ENCODE measurements at regions not wholly inside any gene's neighbourhood (a gene's known extent, or its start where the extent isn't known, plus 50 kb on each side); places are given as distances from the start of the nearest gene placed in this dataset.

DNA sequence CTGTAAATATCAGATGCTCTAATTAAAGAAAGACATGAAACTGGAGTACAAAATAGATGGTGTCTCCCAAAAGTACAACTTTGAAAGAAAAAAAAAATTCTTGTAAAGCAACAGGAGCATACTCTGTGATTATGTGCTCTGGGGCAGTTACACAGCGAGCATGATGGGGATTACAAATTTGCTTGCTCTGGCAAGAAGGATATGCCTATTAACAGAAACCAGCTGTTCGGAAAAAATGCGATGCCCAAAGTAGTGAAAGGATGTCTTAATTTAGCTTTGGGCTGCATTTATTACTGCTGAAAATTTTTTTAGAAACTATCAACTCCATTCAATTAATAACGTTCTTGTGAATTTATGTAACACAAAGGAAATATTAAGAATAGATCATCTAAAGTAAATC, 256.9 kb upstream of the TPK1 start:
- peaks cover 0 to 3% of the 10 kb centered on the region in 2 donors for H3K27me3 Mint-ChIP-seq (ENCODE audit: low read depth in 2 of 2)
- H3K36me3 ChIP-seq (ENCODE audit: control insufficient read depth, insufficient read depth, low read length), result no peaks in the 10 kb centered on the region
- DNase-seq, result no peak
- H3K36me3 Mint-ChIP-seq, result no peaks in the 10 kb centered on the region
- TF ChIP-seq, protein P1, sequence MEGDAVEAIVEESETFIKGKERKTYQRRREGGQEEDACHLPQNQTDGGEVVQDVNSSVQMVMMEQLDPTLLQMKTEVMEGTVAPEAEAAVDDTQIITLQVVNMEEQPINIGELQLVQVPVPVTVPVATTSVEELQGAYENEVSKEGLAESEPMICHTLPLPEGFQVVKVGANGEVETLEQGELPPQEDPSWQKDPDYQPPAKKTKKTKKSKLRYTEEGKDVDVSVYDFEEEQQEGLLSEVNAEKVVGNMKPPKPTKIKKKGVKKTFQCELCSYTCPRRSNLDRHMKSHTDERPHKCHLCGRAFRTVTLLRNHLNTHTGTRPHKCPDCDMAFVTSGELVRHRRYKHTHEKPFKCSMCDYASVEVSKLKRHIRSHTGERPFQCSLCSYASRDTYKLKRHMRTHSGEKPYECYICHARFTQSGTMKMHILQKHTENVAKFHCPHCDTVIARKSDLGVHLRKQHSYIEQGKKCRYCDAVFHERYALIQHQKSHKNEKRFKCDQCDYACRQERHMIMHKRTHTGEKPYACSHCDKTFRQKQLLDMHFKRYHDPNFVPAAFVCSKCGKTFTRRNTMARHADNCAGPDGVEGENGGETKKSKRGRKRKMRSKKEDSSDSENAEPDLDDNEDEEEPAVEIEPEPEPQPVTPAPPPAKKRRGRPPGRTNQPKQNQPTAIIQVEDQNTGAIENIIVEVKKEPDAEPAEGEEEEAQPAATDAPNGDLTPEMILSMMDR (IDR thresholded peaks at IDR 0.05), result no peak
- intact Hi-C loops (cut with micrococcal nuclease), result no loop called here
- no peaks in the 10 kb centered on the region for H3K4me1 Mint-ChIP-seq
- H3K4me3 ChIP-seq (ENCODE audit: low read length), result no peak overlapping the region
- H3K9me3 Mint-ChIP-seq, result peaks cover 2 to 4% of the 10 kb centered on the region in 2 donors
- no peak for ATAC-seq
- no peak overlapping the region for H3K27ac Mint-ChIP-seq
- H3K4me3 Mint-ChIP-seq, result no peak overlapping the region
- H3K9me3 ChIP-seq (ENCODE audit: control insufficient read depth, insufficient read depth, low read length), result no peaks in the 10 kb centered on the region
- no peak overlapping the region for H3K27ac ChIP-seq (ENCODE audit: low read length)
- no peaks in the 10 kb centered on the region for H3K4me1 ChIP-seq (ENCODE audit: control insufficient read depth, insufficient read depth, low read length)
- no peaks in the 10 kb centered on the region for H3K27me3 ChIP-seq (ENCODE audit: control insufficient read depth, insufficient read depth, low read length)
- 98% methylated on average over 3 of the region's 4 CpGs for WGBS (ENCODE audit: insufficient coverage)

DNA sequence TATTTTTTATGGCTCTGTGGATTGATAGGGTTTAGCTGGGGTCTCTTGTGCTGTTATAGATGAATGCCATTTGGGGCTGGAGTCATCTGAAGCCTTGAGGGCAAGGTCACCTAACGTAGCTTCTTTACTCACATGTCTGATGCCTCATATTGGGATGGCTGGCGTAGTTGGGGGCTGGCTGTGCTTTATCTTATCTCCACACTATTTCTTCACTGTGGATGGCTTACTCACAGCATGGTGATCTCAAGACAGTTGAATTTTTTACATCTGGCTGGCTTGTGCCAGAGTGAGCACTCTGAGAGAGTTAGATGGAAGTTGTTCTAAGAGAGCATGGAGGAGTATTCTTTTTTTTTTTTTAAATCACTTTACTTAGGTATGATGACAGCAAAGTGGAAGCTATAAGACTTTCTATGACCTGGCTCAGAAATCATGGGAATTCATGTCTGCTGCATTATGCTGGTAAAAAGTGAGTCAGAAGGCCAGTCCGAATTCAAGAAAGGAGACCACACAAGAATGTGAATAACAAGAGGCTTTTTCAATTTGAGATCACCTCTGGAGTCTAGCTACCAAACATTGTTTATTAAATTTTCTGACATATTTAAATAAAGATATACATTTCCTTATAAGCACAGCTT, 252.4 kb upstream of the TPK1 start:
- Histone ChIP-seq H3K9me3 (ENCODE audit: control insufficient read depth, insufficient read depth, low read length) (no peaks in the 10 kb centered on the region), H3K27ac (ENCODE audit: low read length) (no peak overlapping the region), H3K36me3 (ENCODE audit: control insufficient read depth, insufficient read depth, low read length) (no peaks in the 10 kb centered on the region), H3K4me3 (ENCODE audit: low read length) (no peak overlapping the region), H3K27me3 (ENCODE audit: control insufficient read depth, insufficient read depth, low read length) (no peaks in the 10 kb centered on the region), H3K4me1 (ENCODE audit: control insufficient read depth, insufficient read depth, low read length) (no peaks in the 10 kb centered on the region)
- no peaks in the 10 kb centered on the region for H3K27me3 Mint-ChIP-seq (ENCODE audit: low read depth in 2 of 2)
- WGBS (ENCODE audit: insufficient coverage), result 93% methylated on average over 3 of the region's 3 CpGs
- no peak overlapping the region for H3K4me3 Mint-ChIP-seq
- TF ChIP-seq, protein P1 (IDR thresholded peaks at IDR 0.05), result no peak
- no peak overlapping the region for H3K27ac Mint-ChIP-seq
- intact Hi-C loops (cut with micrococcal nuclease), result no loop called here
- no peak for ATAC-seq
- H3K9me3 Mint-ChIP-seq, result peaks cover 5 to 6% of the 10 kb centered on the region in 2 donors
- DNase-seq, result no peak
- H3K36me3 Mint-ChIP-seq, result no peaks in the 10 kb centered on the region
- no peaks in the 10 kb centered on the region for H3K4me1 Mint-ChIP-seq

DNA sequence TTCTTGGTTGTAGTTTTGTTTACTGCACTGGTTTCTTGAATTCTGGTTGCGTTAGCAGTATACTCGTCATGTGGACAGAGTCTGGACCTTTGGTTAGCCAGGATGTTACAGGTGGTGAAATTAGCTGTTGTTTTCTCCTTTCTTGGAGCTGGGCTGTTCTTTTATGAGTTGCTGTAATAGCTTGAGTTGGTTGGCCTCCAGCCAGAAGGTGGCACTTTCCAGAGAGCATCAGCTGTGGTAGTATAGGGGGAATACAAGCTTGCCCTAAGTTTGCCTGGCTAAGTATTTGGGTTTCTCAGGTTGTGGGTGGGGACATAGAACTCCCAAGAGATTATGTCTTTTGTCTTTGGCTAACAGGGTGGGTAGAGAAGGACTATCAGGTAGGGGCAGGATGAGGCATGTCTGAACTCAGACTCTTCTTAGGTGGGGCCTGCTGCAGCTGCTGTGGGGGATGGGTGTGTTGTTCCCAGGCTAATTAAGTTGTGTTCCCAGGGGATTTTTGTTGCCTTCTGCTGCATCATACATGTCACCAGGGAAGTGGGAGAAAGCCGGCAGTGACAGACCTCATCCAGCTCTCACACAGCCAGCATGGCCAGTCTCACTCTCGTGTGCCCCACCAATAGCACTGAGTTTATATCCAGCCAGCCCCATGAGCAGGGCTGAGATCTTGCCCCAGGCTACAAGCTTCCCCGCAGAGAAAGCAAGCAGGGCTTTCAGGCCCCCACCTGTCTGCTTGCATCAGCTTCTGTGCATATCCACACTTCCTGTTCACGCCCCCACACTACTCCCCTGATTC, 246.7 kb upstream of the TPK1 start:
- H3K4me1 Mint-ChIP-seq, result no peaks in the 10 kb centered on the region
- 82% methylated on average over 6 of the region's 6 CpGs for WGBS (ENCODE audit: insufficient coverage)
- intact Hi-C loops (cut with micrococcal nuclease), result no loop called here
- Histone ChIP-seq H3K4me1 (ENCODE audit: control insufficient read depth, insufficient read depth, low read length) (no peaks in the 10 kb centered on the region), H3K9me3 (ENCODE audit: control insufficient read depth, insufficient read depth, low read length) (no peaks in the 10 kb centered on the region), H3K27ac (ENCODE audit: low read length) (no peak overlapping the region), H3K36me3 (ENCODE audit: control insufficient read depth, insufficient read depth, low read length) (no peaks in the 10 kb centered on the region), H3K4me3 (ENCODE audit: low read length) (no peak overlapping the region), H3K27me3 (ENCODE audit: control insufficient read depth, insufficient read depth, low read length) (no peaks in the 10 kb centered on the region)
- ATAC-seq (no peak), DNase-seq (no peak)
- H3K4me3 Mint-ChIP-seq, result no peak overlapping the region
- peaks cover 12% of the 10 kb centered on the region in 2 donors for H3K9me3 Mint-ChIP-seq
- H3K27me3 Mint-ChIP-seq (ENCODE audit: low read depth in 2 of 2), result no peaks in the 10 kb centered on the region
- H3K36me3 Mint-ChIP-seq, result no peaks in the 10 kb centered on the region
- H3K27ac Mint-ChIP-seq, result no peak overlapping the region
- TF ChIP-seq, protein P1 (IDR thresholded peaks at IDR 0.05), result no peak
